PFSK-1 (cell line): ENCODE measurements at regions not wholly inside any gene's neighbourhood (a gene's known extent, or its start where the extent isn't known, plus 50 kb on each side); places are given as distances from the start of the nearest gene placed in this dataset.

Experiments
- FOXP2 ChIP-seq: optimal IDR thresholded peaks from 2 replicates; pipeline ENCODE3; 2011; ENCODE audit warnings: borderline replicate concordance, control low read depth, inconsistent platforms; ENCODE audit not compliant: insufficient read depth; ENCODE audit errors: extremely low read length, extremely low read depth
- POLR2AphosphoS5 ChIP-seq: IDR thresholded peaks from 2 replicates; pipeline ENCODE4 v1.6.1; 2012; ENCODE audit warnings: low read depth, mild to moderate bottlenecking, control low read depth, low read length, moderate library complexity
- REST ChIP-seq, 2 experiments: IDR thresholded peaks; 2 replicates each; pipeline versions ENCODE4 v1.6.1 to v1.8.0; 2011 to 2012; ENCODE audit warnings: low read depth in 2 of 2, low read length in 2 of 2, control low read depth in 1 of 2, inconsistent platforms in 1 of 2, mild to moderate bottlenecking in 1 of 2, moderate library complexity in 1 of 2; ENCODE audit not compliant: insufficient read depth in 1 of 2
- SIN3A ChIP-seq: IDR thresholded peaks from 2 replicates; pipeline ENCODE4 v1.6.1; 2012; ENCODE audit warnings: mild to moderate bottlenecking, low read length, moderate library complexity, borderline replicate concordance; ENCODE audit not compliant: insufficient read depth
- TAF1 ChIP-seq: IDR thresholded peaks from 2 replicates; pipeline ENCODE4 v1.6.1; 2012; ENCODE audit warnings: low read length, control low read depth, borderline replicate concordance; ENCODE audit not compliant: insufficient read depth

- TF ChIP-seq FOXP2 (no peak), POLR2AphosphoS5 (no peak), TAF1 (no peak), REST (IDR thresholded peaks at IDR 0.05; ENCODE audit: insufficient read depth in 1 of 2, low read depth in 2 of 2, low read length in 2 of 2) (no peak), SIN3A (no peak)
These were observed 119.1 kb upstream of the ZFHX3 start for GRCh38 chr16:73166947-73167550.

GRCh38 chr16:73166441-73166851 is 118.5 kb upstream of the ZFHX3 start:
- TF ChIP-seq REST (IDR thresholded peaks at IDR 0.05; ENCODE audit: insufficient read depth in 1 of 2, low read depth in 2 of 2, low read length in 2 of 2) (no peak), TAF1 (no peak), POLR2AphosphoS5 (no peak), SIN3A (no peak), FOXP2 (no peak)

GRCh38 chr16:73163238-73163815 is 115.4 kb upstream of the ZFHX3 start:
- TF ChIP-seq TAF1 (no peak), SIN3A (no peak), REST (IDR thresholded peaks at IDR 0.05; ENCODE audit: insufficient read depth in 1 of 2, low read depth in 2 of 2, low read length in 2 of 2) (no peak), FOXP2 (no peak), POLR2AphosphoS5 (no peak)

- TF ChIP-seq FOXP2, result no peak
- TF ChIP-seq REST (IDR thresholded peaks at IDR 0.05; ENCODE audit: insufficient read depth in 1 of 2, low read depth in 2 of 2, low read length in 2 of 2), result no peak
- TF ChIP-seq POLR2AphosphoS5, result no peak
- no peak for TF ChIP-seq SIN3A
- no peak for TF ChIP-seq TAF1
These were observed 114.0 kb upstream of the ZFHX3 start for GRCh38 chr16:73161977-73162376.
